Epithelial cell of esophagus (primary cell): ENCODE measurements at regions not wholly inside any gene's neighbourhood (a gene's known extent, or its start where the extent isn't known, plus 50 kb on each side); places are given as distances from the start of the nearest gene placed in this dataset.
A peak's percentile ranks its signal among the peaks of the same experiment; 100 is the strongest.
"Not testable (repeated sequence)": the region's sequence is repeated elsewhere in the genome, so short reads cannot be mapped to it uniquely, and the experiment has no call there.

Experiments
- DNase-seq: peaks from one replicate; pipeline ENCODE4 v3.0.0; 2010; ENCODE audit warnings: low read depth
- H3K4me3 ChIP-seq: 2 replicates; pipeline ENCODE4 v1.5.1; 2011; ENCODE audit warnings: mild to moderate bottlenecking, low read length, control low read depth
- CTCF ChIP-seq: IDR thresholded peaks from 2 replicates; pipeline ENCODE4 v1.5.1; 2011; ENCODE audit warnings: low read depth, mild to moderate bottlenecking, low read length, control low read depth, inconsistent platforms; ENCODE audit not compliant: insufficient read depth; ENCODE audit errors: missing control alignments

DNA sequence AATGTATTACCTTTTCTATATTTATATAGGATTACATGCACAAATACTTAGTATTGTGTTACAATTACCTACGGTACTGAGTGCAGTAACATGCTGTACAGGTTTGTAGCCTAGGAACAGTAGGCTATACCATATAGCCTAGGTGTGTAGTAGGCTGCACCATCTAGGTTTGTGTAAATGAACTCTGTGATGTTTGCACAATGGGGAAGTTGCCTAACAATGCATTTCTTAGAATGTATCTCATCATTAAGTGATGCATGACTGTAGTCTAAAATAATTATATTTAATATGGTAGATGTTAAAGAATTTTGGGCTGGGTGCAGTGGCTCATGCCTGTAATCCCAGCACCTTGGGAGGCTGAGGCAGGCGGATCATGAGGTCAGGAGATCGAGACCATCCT, 281.0 kb downstream of the KLF13 start:
- no peak overlapping the region for H3K4me3 ChIP-seq

GRCh38 chr15:31609258-31609681, 282.6 kb downstream of the KLF13 start:
- TF ChIP-seq CTCF, result no peak
- DNase-seq, result peak; percentile 53
- no peak overlapping the region for H3K4me3 ChIP-seq

More for the DNA sequence above, 281.0 kb downstream of the KLF13 start:
- peak; percentile 62 for DNase-seq
- no peak for TF ChIP-seq CTCF

DNA sequence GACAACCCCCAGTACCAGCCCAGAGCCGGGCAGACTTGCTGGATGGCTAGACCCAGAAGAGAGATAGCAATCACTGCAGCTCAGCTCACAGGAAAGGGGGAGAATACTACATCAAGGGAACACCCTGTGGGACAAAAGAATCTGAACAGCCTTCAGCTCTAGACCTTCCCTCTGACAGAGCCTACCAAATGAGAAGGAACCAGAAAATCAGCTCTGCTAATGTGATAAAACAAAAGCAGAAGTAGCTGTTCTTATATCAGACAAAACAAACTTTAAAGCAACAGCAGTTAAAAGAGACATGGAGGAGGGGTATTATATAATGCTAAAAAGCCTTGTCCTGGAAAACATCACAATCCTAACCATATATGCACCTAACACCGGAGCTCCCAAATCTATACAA, 283.3 kb downstream of the KLF13 start:
- TF ChIP-seq CTCF, result no peak
- no peak overlapping the region for H3K4me3 ChIP-seq
- no peak for DNase-seq

DNA sequence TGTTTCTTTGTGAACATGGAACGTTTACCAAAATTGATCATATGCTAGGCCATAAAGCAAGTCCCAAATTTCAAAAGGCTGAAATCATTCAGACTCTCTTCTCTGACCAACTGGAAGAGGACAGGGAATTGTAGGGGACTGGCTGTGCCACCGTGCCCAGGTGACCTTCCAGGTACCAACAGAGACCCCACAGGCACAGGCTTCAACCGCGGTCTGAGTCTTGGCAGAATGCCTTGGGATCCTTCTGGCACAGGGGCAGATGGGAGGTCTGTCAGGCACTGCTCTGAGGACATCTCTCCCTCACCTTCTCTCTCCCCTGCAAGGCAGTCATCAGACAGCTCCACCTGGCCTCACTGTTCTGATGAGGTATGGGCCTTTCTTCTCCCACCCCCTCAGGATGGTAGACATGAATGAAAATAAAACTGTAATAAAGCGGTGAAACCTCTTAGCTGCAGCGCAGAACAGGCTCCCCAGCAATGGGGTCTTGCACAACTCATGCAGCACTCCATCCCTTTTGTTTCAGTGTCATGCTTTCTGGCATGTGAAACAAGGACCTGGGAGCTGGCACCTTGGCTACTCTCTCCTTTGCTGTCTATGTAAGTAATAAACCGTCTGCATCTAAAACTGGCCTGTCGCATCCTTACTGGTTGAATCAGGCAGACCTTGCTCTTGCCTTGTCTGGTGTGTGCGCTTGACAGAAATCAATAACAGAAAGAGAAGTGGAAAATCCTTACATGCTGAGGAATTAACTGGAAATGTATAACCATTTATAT, 289.2 kb downstream of the KLF13 start:
- H3K4me3 ChIP-seq, result no peak overlapping the region
- no peak for TF ChIP-seq CTCF
- DNase-seq, result no peak

- not testable (repeated sequence) for H3K4me3 ChIP-seq, DNase-seq
Measured at GRCh38 chr15:31623297-31623696, 296.7 kb downstream of the KLF13 start.

DNA sequence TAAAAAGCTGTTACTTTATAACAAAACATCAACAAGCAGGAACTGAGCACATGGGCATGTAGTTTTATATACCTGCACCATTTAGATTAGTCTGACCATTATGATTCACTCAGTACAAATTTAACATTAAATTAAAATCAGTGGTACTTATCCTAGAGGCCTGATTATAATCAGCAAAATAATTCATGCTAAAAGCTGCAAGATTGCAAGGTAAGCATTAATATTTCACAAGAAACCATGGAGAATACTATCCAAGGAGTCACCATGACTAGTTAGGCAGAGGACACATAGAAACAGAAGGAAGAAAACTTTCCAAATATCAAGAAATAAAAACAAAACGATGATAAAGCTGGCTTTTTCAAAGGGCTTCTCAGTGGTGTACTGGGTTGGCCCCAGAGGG, 297.5 kb downstream of the KLF13 start:
- DNase-seq, H3K4me3 ChIP-seq: not testable (repeated sequence)

GRCh38 chr15:31635715-31636114, 309.1 kb downstream of the KLF13 start:
- H3K4me3 ChIP-seq, DNase-seq: not testable (repeated sequence)

DNA sequence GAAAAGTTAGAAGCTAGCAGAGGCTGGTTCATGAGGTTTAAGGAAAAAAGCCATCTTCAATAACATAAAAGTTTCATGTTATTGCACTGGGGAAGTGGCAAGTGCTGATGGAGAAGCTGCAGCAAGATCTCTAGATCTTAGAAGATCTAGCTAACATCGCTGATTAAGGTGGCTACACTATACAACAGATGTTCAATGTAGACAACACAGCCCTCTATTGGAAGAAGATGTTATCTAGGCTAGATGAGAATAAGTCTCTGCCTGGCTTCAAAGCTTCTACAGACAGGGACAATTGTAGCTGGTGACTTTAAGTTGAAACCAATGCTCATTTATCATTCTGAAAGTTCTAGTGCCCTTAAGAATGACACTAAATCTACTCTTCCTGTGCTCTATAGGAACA, 310.3 kb downstream of the KLF13 start:
- DNase-seq, H3K4me3 ChIP-seq: not testable (repeated sequence)

DNA sequence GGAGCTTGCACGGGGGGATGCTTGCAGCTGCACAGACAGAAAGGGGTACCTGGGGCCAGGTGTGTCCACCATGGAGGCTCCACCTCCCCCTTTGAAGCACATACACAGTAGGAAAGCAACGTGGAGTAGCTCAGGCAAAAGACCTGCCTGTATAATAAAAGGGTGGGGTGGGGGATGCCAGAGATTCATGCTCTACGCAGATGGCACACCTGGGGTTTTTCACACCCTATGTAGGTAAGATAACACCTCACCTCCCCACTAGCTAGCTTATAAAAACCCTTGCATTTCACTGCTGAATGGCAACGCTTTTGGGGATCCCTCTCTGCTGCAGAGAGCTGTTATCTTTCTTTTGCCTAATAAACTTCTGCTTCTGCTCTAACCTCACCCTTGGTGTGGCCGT, 317.3 kb downstream of the KLF13 start:
- DNase-seq, H3K4me3 ChIP-seq: not testable (repeated sequence)

DNA sequence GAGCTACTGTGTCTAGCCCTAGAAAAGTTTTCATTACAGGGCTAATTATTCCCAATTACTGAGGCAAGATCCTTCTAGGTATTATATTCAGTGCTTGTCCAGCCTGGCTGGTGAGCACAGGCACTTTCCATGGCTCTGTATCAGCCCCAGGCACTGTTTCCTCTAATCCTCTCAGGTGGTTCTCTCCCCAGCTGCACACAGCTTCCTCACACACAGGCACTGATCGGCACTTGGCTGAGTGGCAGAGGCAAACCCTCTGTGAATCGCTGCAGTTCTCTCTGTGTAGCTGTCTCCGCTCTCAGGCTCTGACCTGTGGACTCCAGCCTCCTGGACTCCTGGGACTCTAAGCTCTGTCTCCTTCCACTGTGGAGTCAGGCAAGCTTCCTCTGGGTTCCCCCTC, 318.1 kb downstream of the KLF13 start:
- H3K4me3 ChIP-seq, DNase-seq: not testable (repeated sequence)

DNA sequence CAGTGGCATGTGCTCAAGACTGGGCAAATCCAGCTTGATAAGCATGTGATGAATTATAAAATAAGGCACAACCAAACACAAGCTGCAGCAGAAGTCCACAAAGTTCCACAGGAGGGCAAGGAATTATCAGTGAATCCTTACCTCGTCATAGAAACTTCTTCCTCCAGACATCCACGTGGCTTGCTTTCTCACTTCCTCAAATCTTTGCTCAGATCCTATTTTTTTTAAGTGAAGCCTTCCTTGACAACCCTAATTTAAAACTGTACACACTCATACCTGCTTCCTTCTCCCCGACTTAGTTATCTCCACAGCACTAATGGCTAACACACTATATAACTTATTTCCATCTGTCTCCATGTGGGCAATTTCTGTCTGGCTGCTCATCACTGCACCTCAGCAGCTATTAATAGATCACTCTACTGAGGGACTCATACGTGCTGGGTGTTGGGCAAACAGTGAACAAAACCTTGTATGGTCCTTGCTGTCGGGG, 320.7 kb downstream of the KLF13 start:
- not testable (repeated sequence) for H3K4me3 ChIP-seq, DNase-seq

GRCh38 chr15:31649634-31650033, 323.0 kb downstream of the KLF13 start:
- not testable (repeated sequence) for DNase-seq, H3K4me3 ChIP-seq
